B cell (primary cell): ENCODE measurements at regions not wholly inside any gene's neighbourhood (a gene's known extent, or its start where the extent isn't known, plus 50 kb on each side); places are given as distances from the start of the nearest gene placed in this dataset.

ENCODE experiments used
- ATAC-seq: fragments of 200-7000 bp; cut with Tn5 transposase; one replicate; pipeline ENCODE4 v1.10.0; 2021; ENCODE audit warnings: low read depth, mild to moderate bottlenecking, moderate number of reproducible peaks, moderate library complexity
- CTCF ChIA-PET: fragments of 350-600 bp; sonication (Branson Sonifier 250); formaldehyde crosslinking; loops from one replicate; lab custom pipeline; 2021; ENCODE audit warnings: antibody characterized with exemption, inconsistent platforms; lab: Charles Lee
- POLR2A ChIA-PET: fragments of 350-600 bp; sonication (Branson Sonifier 250); formaldehyde crosslinking; loops from one replicate; lab custom pipeline; 2021; ENCODE audit warnings: antibody characterized with exemption; lab: Charles Lee
- DNase-seq: peaks from one replicate; pipeline ENCODE4 v3.0.0; 2013
- H2AFZ ChIP-seq: 2 replicates; pipeline ENCODE4 v1.6.1; 2012; ENCODE audit warnings: mild to moderate bottlenecking, low read depth, low read length; ENCODE audit not compliant: insufficient read depth, poor library complexity, severe bottlenecking
- H3K27ac ChIP-seq, 2 donors: 1 replicate in 1 of 2; 2 replicates in 1 of 2; pipeline ENCODE4 v1.5.1; 2012 to 2013; ENCODE audit warnings: low read length in 2 of 2, mild to moderate bottlenecking in 2 of 2, moderate library complexity in 1 of 2
- H3K27me3 ChIP-seq, 4 experiments: fragments of 200-600 bp in 1 of 4; sonication (generic) in 1 of 4; replicated peaks in 1 of 4; 1 replicate in 2 of 4; 2 replicates in 2 of 4; pipeline versions ENCODE4 v1.6.1 to v1.7.0; 2013 to 2016; ENCODE audit warnings: low read length in 3 of 4, mild to moderate bottlenecking in 2 of 4, mixed read lengths in 1 of 4, moderate library complexity in 1 of 4; ENCODE audit not compliant: insufficient read depth in 4 of 4, control insufficient read depth in 3 of 4; ENCODE audit errors: control extremely low read depth in 1 of 4
- H3K36me3 ChIP-seq, 2 experiments: replicated peaks in 1 of 2; 1 replicate in 1 of 2; 2 replicates in 1 of 2; pipeline versions ENCODE4 v1.6.1 to v1.7.1; 2013; ENCODE audit warnings: low read length in 1 of 2; ENCODE audit not compliant: insufficient read depth in 2 of 2, control insufficient read depth in 1 of 2; ENCODE audit errors: control extremely low read depth in 1 of 2, extremely low read depth in 1 of 2
- H3K4me1 ChIP-seq, 2 donors: fragments of 200-600 bp in 1 of 2; sonication (generic) in 1 of 2; 1 replicate in 1 of 2; 2 replicates in 1 of 2; pipeline versions ENCODE4 v1.5.1 to v1.6.1; 2013 to 2017; ENCODE audit warnings: low read length in 2 of 2; ENCODE audit not compliant: control insufficient read depth in 2 of 2, insufficient read depth in 2 of 2
- H3K4me2 ChIP-seq: replicated peaks from 2 replicates; pipeline ENCODE3; 2012; ENCODE audit warnings: mild to moderate bottlenecking, low read depth, low read length; ENCODE audit not compliant: poor library complexity, severe bottlenecking
- H3K4me3 ChIP-seq, 5 experiments: fragments of 200-600 bp in 1 of 5; sonication (generic) in 1 of 5; 1 replicate in 3 of 5; 2 replicates in 2 of 5; pipeline versions ENCODE4 v1.5.1 to v1.7.0; 2011 to 2016; ENCODE audit warnings: low read length in 4 of 5, mild to moderate bottlenecking in 4 of 5, low read depth in 2 of 5, control low read depth in 1 of 5, moderate library complexity in 1 of 5; ENCODE audit not compliant: insufficient read depth in 1 of 5; ENCODE audit errors: control extremely low read depth in 1 of 5, extremely low read depth in 1 of 5
- H3K79me2 ChIP-seq: fragments of 200-600 bp; sonication (generic); one replicate; pipeline ENCODE4 v1.6.0; 2016; ENCODE audit warnings: low read length; ENCODE audit not compliant: control insufficient read depth, insufficient read depth
- H3K9ac ChIP-seq: fragments of 200-600 bp; sonication (generic); 2 replicates; pipeline ENCODE4 v1.6.1; 2017; ENCODE audit warnings: mild to moderate bottlenecking, low read length, moderate library complexity
- H3K9me3 ChIP-seq, 3 donors: one replicate each; pipeline versions ENCODE4 v1.6.1 to v1.7.1; 2013; ENCODE audit warnings: low read length in 2 of 3; ENCODE audit not compliant: control insufficient read depth in 2 of 3, insufficient read depth in 1 of 3; ENCODE audit errors: control extremely low read depth in 1 of 3
- H4K20me1 ChIP-seq: 2 replicates; pipeline ENCODE4 v1.6.0; 2012; ENCODE audit warnings: mild to moderate bottlenecking, low read length; ENCODE audit not compliant: insufficient read depth, control insufficient read depth, poor library complexity, severe bottlenecking
- H3K27ac Mint-ChIP-seq: one replicate; pipeline ENCODE4 v1.8.0; 2021; ENCODE audit warnings: mixed read lengths
- H3K27me3 Mint-ChIP-seq: one replicate; pipeline ENCODE4 v1.8.0; 2021; ENCODE audit warnings: mixed read lengths
- H3K4me1 Mint-ChIP-seq: one replicate; pipeline ENCODE4 v1.8.0; 2021; ENCODE audit warnings: mixed read lengths
- H3K4me3 Mint-ChIP-seq: one replicate; pipeline ENCODE4 v1.8.0; 2021; ENCODE audit warnings: mixed read lengths
- H3K9me3 Mint-ChIP-seq: one replicate; pipeline ENCODE4 v1.8.0; 2022; ENCODE audit warnings: mixed read lengths; ENCODE audit not compliant: insufficient read depth
- CTCF ChIP-seq: fragments of 200-600 bp; IDR thresholded peaks from one replicate; pipeline ENCODE4 v1.8.0; 2022; ENCODE audit warnings: antibody characterized with exemption, mild to moderate bottlenecking
- EZH2 ChIP-seq: IDR thresholded peaks from 2 replicates; pipeline ENCODE4 v1.6.1; 2012; ENCODE audit warnings: borderline replicate concordance, low read depth, mild to moderate bottlenecking, moderate library complexity, low read length; ENCODE audit not compliant: insufficient read depth, poor library complexity, severe bottlenecking
- WGBS: methylation state at CpG from one replicate; pipeline ENCODE4 v1.1.5; 2013; ENCODE audit warnings: missing lambda C conversion rate; ENCODE audit not compliant: insufficient coverage; 5-methylcytosine and 5-hydroxymethylcytosine counted together
- intact Hi-C: fragments of 100-400 bp; cut with micrococcal nuclease; formaldehyde crosslinking; loops from one replicate; pipeline ENCODE4 v1.10.0; 2022

GRCh38 chr6:140931581-140931980, 1201.1 kb upstream of the GJE1 start:
- no peaks in the 10 kb centered on the region for H3K9me3 ChIP-seq
- ATAC-seq (no peak), DNase-seq (no peak)
- no peaks in the 10 kb centered on the region for H3K4me1 ChIP-seq
- H3K27me3 Mint-ChIP-seq = no peaks in the 10 kb centered on the region
- H3K27ac Mint-ChIP-seq = no peak overlapping the region
- no peak overlapping the region for H3K27ac ChIP-seq
- H2AFZ ChIP-seq = no peak overlapping the region
- no peaks in the 10 kb centered on the region for H3K9me3 Mint-ChIP-seq
- ChIA-PET POLR2A (no interaction called here), CTCF (no interaction called here)
- no peaks in the 10 kb centered on the region for H4K20me1 ChIP-seq
- no peaks in the 10 kb centered on the region for H3K27me3 ChIP-seq
- no peak for TF ChIP-seq CTCF
- no peak for TF ChIP-seq EZH2
- no peak overlapping the region for H3K4me3 Mint-ChIP-seq
- H3K4me1 Mint-ChIP-seq = no peaks in the 10 kb centered on the region
- intact Hi-C loops = no loop called here
- H3K36me3 ChIP-seq = no peaks in the 10 kb centered on the region
- no peak overlapping the region for H3K9ac ChIP-seq
- no CpG with 5 or more reads among the region's 1 CpG for WGBS
- H3K4me3 ChIP-seq = no peak overlapping the region
- H3K79me2 ChIP-seq = no peaks in the 10 kb centered on the region
- no peak overlapping the region for H3K4me2 ChIP-seq

DNA sequence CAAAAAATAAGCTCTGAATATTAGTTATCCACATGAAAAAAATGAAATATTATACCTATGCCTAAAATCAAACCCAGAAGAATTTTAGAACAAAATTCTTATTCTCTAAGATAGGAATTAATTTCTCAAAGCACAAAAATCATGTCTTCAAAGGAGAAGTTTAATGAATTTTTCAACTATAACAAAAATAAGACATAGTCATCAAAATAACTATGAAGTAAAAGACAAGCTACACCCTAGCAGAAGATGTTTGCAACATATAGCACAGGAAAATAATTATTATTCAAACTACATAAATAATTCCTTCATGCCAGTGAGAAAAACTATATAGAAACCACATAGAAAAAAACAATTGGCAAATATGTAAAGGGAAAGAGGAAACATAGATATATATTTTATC, 1203.6 kb upstream of the GJE1 start:
- Mint-ChIP-seq H3K27ac (no peak overlapping the region), H3K9me3 (no peaks in the 10 kb centered on the region), H3K4me3 (no peak overlapping the region), H3K4me1 (no peaks in the 10 kb centered on the region), H3K27me3 (no peaks in the 10 kb centered on the region)
- Histone ChIP-seq H4K20me1 (no peaks in the 10 kb centered on the region), H3K9me3 (no peaks in the 10 kb centered on the region), H2AFZ (no peak overlapping the region), H3K27me3 (no peaks in the 10 kb centered on the region), H3K4me3 (no peak overlapping the region), H3K27ac (no peak overlapping the region), H3K9ac (no peak overlapping the region), H3K4me2 (no peak overlapping the region), H3K36me3 (no peaks in the 10 kb centered on the region), H3K79me2 (no peaks in the 10 kb centered on the region), H3K4me1 (no peaks in the 10 kb centered on the region)
- intact Hi-C loops = no loop called here
- ATAC-seq (no peak), DNase-seq (no peak)
- TF ChIP-seq EZH2 (no peak), CTCF (no peak)
- CTCF ChIA-PET = no interaction called here
- POLR2A ChIA-PET = no interaction called here
